ENCODE measurements at regions not wholly inside any gene's neighbourhood (a gene's known extent, or its start where the extent isn't known, plus 50 kb on each side); places are given as distances from the start of the nearest gene placed in this dataset.

GRCh38 chr12:83343767-83344166, 657.1 kb downstream of the TMTC2 start:
- no peak for DNase-seq (ENCODE audit: low read depth)
- TF ChIP-seq, protein P1, sequence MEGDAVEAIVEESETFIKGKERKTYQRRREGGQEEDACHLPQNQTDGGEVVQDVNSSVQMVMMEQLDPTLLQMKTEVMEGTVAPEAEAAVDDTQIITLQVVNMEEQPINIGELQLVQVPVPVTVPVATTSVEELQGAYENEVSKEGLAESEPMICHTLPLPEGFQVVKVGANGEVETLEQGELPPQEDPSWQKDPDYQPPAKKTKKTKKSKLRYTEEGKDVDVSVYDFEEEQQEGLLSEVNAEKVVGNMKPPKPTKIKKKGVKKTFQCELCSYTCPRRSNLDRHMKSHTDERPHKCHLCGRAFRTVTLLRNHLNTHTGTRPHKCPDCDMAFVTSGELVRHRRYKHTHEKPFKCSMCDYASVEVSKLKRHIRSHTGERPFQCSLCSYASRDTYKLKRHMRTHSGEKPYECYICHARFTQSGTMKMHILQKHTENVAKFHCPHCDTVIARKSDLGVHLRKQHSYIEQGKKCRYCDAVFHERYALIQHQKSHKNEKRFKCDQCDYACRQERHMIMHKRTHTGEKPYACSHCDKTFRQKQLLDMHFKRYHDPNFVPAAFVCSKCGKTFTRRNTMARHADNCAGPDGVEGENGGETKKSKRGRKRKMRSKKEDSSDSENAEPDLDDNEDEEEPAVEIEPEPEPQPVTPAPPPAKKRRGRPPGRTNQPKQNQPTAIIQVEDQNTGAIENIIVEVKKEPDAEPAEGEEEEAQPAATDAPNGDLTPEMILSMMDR (IDR thresholded peaks at IDR 0.05; ENCODE audit: low read depth, low read length, missing control alignments) = no peak
- H3K4me3 ChIP-seq (ENCODE audit: low read depth, low read length) = no peak overlapping the region
- in situ Hi-C loops (cut with HindIII; ENCODE audit: low sequenced_read_pairs) = no loop called here

GRCh38 chr12:83335748-83336147, 649.0 kb downstream of the TMTC2 start:
- TF ChIP-seq, protein P1 (IDR thresholded peaks at IDR 0.05; ENCODE audit: low read depth, low read length, missing control alignments) = no peak
- no peak for DNase-seq (ENCODE audit: low read depth)
- in situ Hi-C loops (cut with HindIII; ENCODE audit: low sequenced_read_pairs) = no loop called here

GRCh38 chr12:83326666-83327065, 640.0 kb downstream of the TMTC2 start:
- in situ Hi-C loops (cut with HindIII; ENCODE audit: low sequenced_read_pairs) = no loop called here
- TF ChIP-seq, protein P1 (IDR thresholded peaks at IDR 0.05; ENCODE audit: low read depth, low read length, missing control alignments) = no peak
- no peak overlapping the region for H3K4me3 ChIP-seq (ENCODE audit: low read depth, low read length)
- no peak for DNase-seq (ENCODE audit: low read depth)

More at GRCh38 chr12:83335748-83336147, 649.0 kb downstream of the TMTC2 start:
- no peak overlapping the region for H3K4me3 ChIP-seq (ENCODE audit: low read depth, low read length)

DNA sequence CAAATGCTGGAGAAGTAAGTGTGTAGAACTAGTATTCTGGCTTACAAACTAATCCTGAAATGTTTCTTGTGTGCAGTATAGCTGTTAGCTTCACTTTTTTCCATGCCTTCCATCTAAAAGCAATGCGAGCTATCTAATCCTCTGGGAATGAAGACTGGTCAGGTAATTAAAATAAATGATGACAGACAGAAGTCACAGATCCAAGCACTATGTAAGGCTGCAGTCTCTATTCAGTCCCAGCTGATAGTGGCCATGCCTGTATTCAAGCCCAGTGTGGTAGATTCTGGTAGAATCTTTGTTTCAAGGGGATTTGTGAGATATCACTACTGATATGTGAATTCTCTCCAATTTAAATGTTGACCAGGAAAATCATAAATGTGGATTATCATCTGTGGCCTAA, 637.2 kb downstream of the TMTC2 start:
- no peak for DNase-seq (ENCODE audit: low read depth)
- no peak overlapping the region for H3K4me3 ChIP-seq (ENCODE audit: low read depth, low read length)
- TF ChIP-seq, protein P1 (IDR thresholded peaks at IDR 0.05; ENCODE audit: low read depth, low read length, missing control alignments) = no peak
- in situ Hi-C loops (cut with HindIII; ENCODE audit: low sequenced_read_pairs) = no loop called here

- no peak overlapping the region for H3K4me3 ChIP-seq (ENCODE audit: low read depth, low read length)
- no peak for DNase-seq (ENCODE audit: low read depth)
- TF ChIP-seq, protein P1 (IDR thresholded peaks at IDR 0.05; ENCODE audit: low read depth, low read length, missing control alignments) = no peak
- in situ Hi-C loops (cut with HindIII; ENCODE audit: low sequenced_read_pairs) = no loop called here
These were observed 636.1 kb downstream of the TMTC2 start for GRCh38 chr12:83322809-83323208.

- no peak for DNase-seq (ENCODE audit: low read depth)
- TF ChIP-seq, protein P1 (IDR thresholded peaks at IDR 0.05; ENCODE audit: low read depth, low read length, missing control alignments) = no peak
- no peak overlapping the region for H3K4me3 ChIP-seq (ENCODE audit: low read depth, low read length)
- in situ Hi-C loops (cut with HindIII; ENCODE audit: low sequenced_read_pairs) = no loop called here
These were observed 635.3 kb downstream of the TMTC2 start for GRCh38 chr12:83321971-83322370.

- no peak overlapping the region for H3K4me3 ChIP-seq (ENCODE audit: low read depth, low read length)
- TF ChIP-seq, protein P1 (IDR thresholded peaks at IDR 0.05; ENCODE audit: low read depth, low read length, missing control alignments) = no peak
- in situ Hi-C loops (cut with HindIII; ENCODE audit: low sequenced_read_pairs) = no loop called here
- no peak for DNase-seq (ENCODE audit: low read depth)
These were observed 633.6 kb downstream of the TMTC2 start for GRCh38 chr12:83320350-83320749.

Data from astrocyte of the cerebellum (primary cell).